Vagina (tissue), 2 donors: ENCODE measurements at regions not wholly inside any gene's neighbourhood (a gene's known extent, or its start where the extent isn't known, plus 50 kb on each side); places are given as distances from the start of the nearest gene placed in this dataset.

Source experiments
- DNase-seq, 2 donors: peaks; one replicate each; pipeline ENCODE4 v3.0.0-alpha.2; 2017; ENCODE audit errors: extremely low spot score in 2 of 2
- H3K27ac ChIP-seq: fragments of 200-600 bp; sonication (generic); one replicate; pipeline ENCODE4 v1.5.1; 2019
- H3K27me3 ChIP-seq: fragments of 200-600 bp; sonication (generic); one replicate; pipeline ENCODE4 v1.5.1; 2019
- H3K36me3 ChIP-seq, 2 donors: fragments of 200-600 bp; sonication (generic); one replicate each; pipeline ENCODE4 v1.5.1; 2017 to 2019
- H3K4me1 ChIP-seq: fragments of 200-600 bp; sonication (generic); one replicate; pipeline ENCODE4 v1.5.1; 2019
- H3K4me3 ChIP-seq, 2 donors: fragments of 200-600 bp; sonication (generic); 1 replicate in 1 of 2; 2 replicates in 1 of 2; pipeline ENCODE4 v1.5.1; 2016 to 2019
- H3K9me3 ChIP-seq: fragments of 200-600 bp; sonication (generic); one replicate; pipeline ENCODE4 v1.5.1; 2019
- POLR2A ChIP-seq, 2 donors: fragments of 450-650 bp; IDR thresholded peaks; one replicate each; pipeline ENCODE4 v1.6.1; 2017; ENCODE audit warnings: antibody characterized with exemption in 2 of 2, mild to moderate bottlenecking in 2 of 2, moderate library complexity in 2 of 2
- POLR2AphosphoS5 ChIP-seq, 2 donors: sonication (generic); formaldehyde crosslinking; IDR thresholded peaks; one replicate each; pipeline ENCODE4 v1.9.0; 2017; ENCODE audit warnings: antibody characterized with exemption in 2 of 2, mild to moderate bottlenecking in 2 of 2, low read depth in 1 of 2; ENCODE audit not compliant: insufficient read depth in 1 of 2
- intact Hi-C: fragments of 100-400 bp; cut with DNase I; formaldehyde crosslinking; loops from one replicate; pipeline ENCODE4 v1.15.1; 2023
- TF ChIP-seq, protein P1 (sequence below), 3 experiments: fragments of 450-650 bp in 2 of 3; fragments of 200-600 bp in 1 of 3; sonication (generic) in 1 of 3; IDR thresholded peaks; one replicate each; pipeline ENCODE4 v1.5.1; 2017 to 2019; ENCODE audit warnings: antibody characterized with exemption in 3 of 3, mild to moderate bottlenecking in 2 of 3, moderate library complexity in 2 of 3

DNA sequence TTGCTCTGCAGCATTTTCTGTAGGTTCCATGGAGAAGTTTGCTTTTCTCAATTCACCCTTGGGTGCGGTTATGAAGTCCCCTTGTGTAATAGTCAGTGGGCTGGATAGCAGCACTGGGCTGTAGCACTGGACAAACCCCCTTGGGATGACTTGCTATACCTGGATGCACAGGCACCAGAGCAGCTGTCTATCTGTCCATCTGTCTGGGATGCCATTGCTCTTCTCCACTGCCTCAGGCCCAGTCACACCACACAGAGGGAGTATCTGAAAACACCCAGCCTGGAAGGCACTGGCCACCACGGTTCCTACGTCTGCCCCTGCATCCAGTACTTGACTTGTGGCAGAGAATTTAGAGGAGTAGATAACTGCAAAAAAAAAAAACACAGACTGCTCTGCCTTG lies 254.5 kb downstream of the TFCP2L1 start:
- Histone ChIP-seq H3K36me3 (no peaks in the 10 kb centered on the region), H3K27me3 (no peaks in the 10 kb centered on the region), H3K4me1 (no peaks in the 10 kb centered on the region), H3K4me3 (no peak overlapping the region), H3K27ac (no peak overlapping the region), H3K9me3 (no peaks in the 10 kb centered on the region)
- no peak for DNase-seq
- intact Hi-C loops, result no loop called here
- no peak for TF ChIP-seq POLR2AphosphoS5 (IDR thresholded peaks at IDR 0.05; ENCODE audit: insufficient read depth in 1 of 2, low read depth in 1 of 2)
- TF ChIP-seq, protein P1, sequence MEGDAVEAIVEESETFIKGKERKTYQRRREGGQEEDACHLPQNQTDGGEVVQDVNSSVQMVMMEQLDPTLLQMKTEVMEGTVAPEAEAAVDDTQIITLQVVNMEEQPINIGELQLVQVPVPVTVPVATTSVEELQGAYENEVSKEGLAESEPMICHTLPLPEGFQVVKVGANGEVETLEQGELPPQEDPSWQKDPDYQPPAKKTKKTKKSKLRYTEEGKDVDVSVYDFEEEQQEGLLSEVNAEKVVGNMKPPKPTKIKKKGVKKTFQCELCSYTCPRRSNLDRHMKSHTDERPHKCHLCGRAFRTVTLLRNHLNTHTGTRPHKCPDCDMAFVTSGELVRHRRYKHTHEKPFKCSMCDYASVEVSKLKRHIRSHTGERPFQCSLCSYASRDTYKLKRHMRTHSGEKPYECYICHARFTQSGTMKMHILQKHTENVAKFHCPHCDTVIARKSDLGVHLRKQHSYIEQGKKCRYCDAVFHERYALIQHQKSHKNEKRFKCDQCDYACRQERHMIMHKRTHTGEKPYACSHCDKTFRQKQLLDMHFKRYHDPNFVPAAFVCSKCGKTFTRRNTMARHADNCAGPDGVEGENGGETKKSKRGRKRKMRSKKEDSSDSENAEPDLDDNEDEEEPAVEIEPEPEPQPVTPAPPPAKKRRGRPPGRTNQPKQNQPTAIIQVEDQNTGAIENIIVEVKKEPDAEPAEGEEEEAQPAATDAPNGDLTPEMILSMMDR (IDR thresholded peaks at IDR 0.05), result no peak
- TF ChIP-seq POLR2A (IDR thresholded peaks at IDR 0.05), result no peak

DNA sequence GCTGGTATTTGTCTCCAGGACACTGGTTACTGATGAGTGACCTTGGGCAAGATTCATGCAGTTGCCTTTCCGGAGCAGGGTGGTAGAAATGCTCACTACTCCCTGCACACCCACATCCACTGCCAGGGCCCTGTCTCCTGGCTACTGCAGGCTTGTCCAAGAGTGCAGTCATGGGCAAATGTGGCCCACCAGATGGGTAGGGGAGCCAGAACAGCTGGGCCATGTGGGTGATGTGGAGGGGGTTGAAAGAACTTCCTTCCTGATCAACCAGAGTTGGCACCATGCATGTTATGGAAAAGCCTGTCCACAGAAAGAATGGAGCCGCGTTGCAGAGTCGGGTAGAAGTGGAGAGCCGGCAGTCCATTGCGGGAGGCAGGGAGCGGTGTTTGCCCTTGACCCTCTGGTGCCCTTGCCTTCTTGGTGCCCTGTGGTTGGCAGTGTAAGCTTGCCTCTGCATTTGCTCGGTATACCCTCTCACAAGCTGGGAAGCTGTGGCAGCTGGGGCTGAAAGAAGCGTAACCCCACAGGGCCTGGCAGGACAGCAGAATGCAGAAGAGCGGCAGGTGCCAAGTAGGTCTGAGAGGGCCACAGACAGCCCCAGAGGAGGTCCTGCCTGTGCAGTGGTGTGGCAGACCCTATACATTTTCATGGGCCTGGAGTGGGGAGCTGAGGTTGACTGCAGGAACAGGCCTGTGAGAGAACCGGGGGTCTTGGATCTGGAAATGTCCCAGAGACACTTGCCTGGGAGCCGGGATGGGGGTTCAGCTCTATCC lies 253.2 kb downstream of the TFCP2L1 start:
- Histone ChIP-seq H3K36me3 (no peaks in the 10 kb centered on the region), H3K27me3 (no peaks in the 10 kb centered on the region), H3K4me1 (no peaks in the 10 kb centered on the region), H3K4me3 (no peak overlapping the region), H3K27ac (no peak overlapping the region), H3K9me3 (no peaks in the 10 kb centered on the region)
- no peak for DNase-seq
- no peak for TF ChIP-seq POLR2A (IDR thresholded peaks at IDR 0.05)
- TF ChIP-seq, protein P1 (IDR thresholded peaks at IDR 0.05), result no peak
- no peak for TF ChIP-seq POLR2AphosphoS5 (IDR thresholded peaks at IDR 0.05; ENCODE audit: insufficient read depth in 1 of 2, low read depth in 1 of 2)
- intact Hi-C loops, result no loop called here

DNA sequence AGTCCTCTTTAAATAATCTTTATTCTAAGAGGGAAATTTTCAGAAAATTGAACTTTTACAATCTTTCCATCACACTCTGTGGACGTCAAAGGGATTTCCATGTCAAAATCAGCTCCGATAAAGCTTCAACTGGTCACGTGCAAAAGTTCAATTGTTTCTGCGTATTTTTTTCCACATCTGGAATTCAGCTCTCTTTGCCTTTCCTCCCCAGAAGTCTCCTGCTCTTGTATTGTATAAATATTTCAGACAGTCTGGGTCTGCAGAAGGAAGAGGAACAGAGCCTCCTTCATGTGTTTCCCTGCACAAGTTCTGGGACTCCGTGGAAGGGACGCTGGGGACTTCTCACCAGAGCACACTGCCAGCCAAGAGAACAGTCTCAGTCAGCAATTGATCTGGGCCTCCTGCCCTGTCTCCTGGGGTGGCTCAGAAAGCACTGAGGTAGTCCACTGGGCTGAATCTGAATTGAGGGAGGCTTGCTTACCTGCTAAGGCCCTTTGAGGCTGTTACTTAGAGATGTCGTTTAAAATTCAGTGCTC lies 251.5 kb downstream of the TFCP2L1 start:
- H3K27me3 ChIP-seq, result no peaks in the 10 kb centered on the region
- intact Hi-C loops, result no loop called here
- H3K27ac ChIP-seq, result no peak overlapping the region
- H3K36me3 ChIP-seq, result no peaks in the 10 kb centered on the region
- H3K4me3 ChIP-seq, result no peak overlapping the region
- H3K9me3 ChIP-seq, result no peaks in the 10 kb centered on the region
- peaks cover 4% of the 10 kb centered on the region for H3K4me1 ChIP-seq
- TF ChIP-seq POLR2AphosphoS5 (IDR thresholded peaks at IDR 0.05; ENCODE audit: insufficient read depth in 1 of 2, low read depth in 1 of 2) (no peak), POLR2A (IDR thresholded peaks at IDR 0.05) (no peak)
- TF ChIP-seq, protein P1 (IDR thresholded peaks at IDR 0.05), result no peak
- no peak for DNase-seq

DNA sequence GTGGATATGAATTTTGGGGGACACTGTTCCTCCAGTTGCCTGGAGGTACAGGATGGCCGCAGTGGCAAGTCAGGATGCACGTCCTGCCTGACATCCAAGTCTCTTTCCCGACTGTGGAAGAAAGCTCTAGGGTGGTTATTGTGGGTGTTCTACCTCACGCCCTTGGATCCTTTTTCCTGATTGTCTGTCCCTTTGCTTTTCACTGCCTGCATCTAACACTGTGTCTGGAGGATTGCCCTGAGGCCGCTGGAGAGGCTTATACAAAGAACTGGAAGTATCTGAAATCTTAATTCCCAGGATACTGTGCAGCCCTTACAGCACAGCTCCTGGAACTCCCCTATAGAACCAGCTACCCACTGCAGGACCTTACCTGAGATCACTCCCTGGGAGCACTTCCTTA lies 250.5 kb downstream of the TFCP2L1 start:
- H3K27ac ChIP-seq, result no peak overlapping the region
- DNase-seq, result no peak
- no peak overlapping the region for H3K4me3 ChIP-seq
- H3K9me3 ChIP-seq, result no peaks in the 10 kb centered on the region
- no peaks in the 10 kb centered on the region for H3K27me3 ChIP-seq
- H3K4me1 ChIP-seq, result peaks cover 15% of the 10 kb centered on the region
- no peaks in the 10 kb centered on the region for H3K36me3 ChIP-seq
- TF ChIP-seq POLR2AphosphoS5 (IDR thresholded peaks at IDR 0.05; ENCODE audit: insufficient read depth in 1 of 2, low read depth in 1 of 2) (no peak), POLR2A (IDR thresholded peaks at IDR 0.05) (no peak)
- TF ChIP-seq, protein P1 (IDR thresholded peaks at IDR 0.05), result no peak
- intact Hi-C loops, result no loop called here

DNA sequence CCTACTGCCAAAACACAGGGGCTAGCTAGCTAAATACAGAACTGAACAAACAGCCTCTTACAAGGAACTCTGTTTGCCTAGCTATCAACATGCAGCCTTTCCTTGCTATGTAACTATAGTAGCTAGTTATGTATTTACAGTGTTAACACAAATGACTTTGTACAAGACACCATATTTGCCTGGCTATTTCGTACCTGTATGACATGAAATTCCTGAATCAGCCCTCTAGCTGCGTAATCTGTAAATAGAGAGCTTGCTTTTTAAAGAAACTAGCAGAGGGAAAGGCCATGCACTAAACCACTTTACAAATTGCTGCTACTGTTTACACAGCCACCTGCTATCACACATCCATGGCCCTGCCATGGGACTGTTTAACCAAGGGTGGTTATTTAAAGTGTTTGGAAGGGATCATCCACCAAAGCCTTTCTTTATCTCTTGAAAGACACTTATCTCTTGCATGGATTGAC lies 248.7 kb downstream of the TFCP2L1 start:
- Histone ChIP-seq H3K4me1 (peaks cover 16% of the 10 kb centered on the region), H3K36me3 (no peaks in the 10 kb centered on the region), H3K27me3 (no peaks in the 10 kb centered on the region), H3K9me3 (no peaks in the 10 kb centered on the region), H3K27ac (no peak overlapping the region), H3K4me3 (no peak overlapping the region)
- TF ChIP-seq POLR2A (IDR thresholded peaks at IDR 0.05) (no peak), POLR2AphosphoS5 (IDR thresholded peaks at IDR 0.05; ENCODE audit: insufficient read depth in 1 of 2, low read depth in 1 of 2) (no peak)
- TF ChIP-seq, protein P1 (IDR thresholded peaks at IDR 0.05), result no peak
- DNase-seq, result no peak
- intact Hi-C loops, result no loop called here
